Hepatocyte (in vitro differentiated cells): ENCODE measurements at regions not wholly inside any gene's neighbourhood (a gene's known extent, or its start where the extent isn't known, plus 50 kb on each side); places are given as distances from the start of the nearest gene placed in this dataset.

Experiments used
- EZH2 ChIP-seq: fragments of 200-600 bp; sonication (generic); IDR thresholded peaks from 2 replicates; pipeline ENCODE4 v1.6.1; 2016; ENCODE audit warnings: antibody characterized with exemption, mild to moderate bottlenecking, borderline replicate concordance
- EZH2phosphoT487 ChIP-seq: fragments of 200-600 bp; sonication (generic); IDR thresholded peaks from one replicate; pipeline ENCODE4 v1.6.1; 2018; ENCODE audit warnings: antibody characterized with exemption, mild to moderate bottlenecking, low read depth, moderate library complexity; ENCODE audit not compliant: unreplicated experiment, severe bottlenecking
- TF ChIP-seq, protein P1 (sequence below): fragments of 200-600 bp; sonication (generic); IDR thresholded peaks from 2 replicates; pipeline ENCODE4 v1.5.1; 2016; ENCODE audit warnings: antibody characterized with exemption, mild to moderate bottlenecking; ENCODE audit not compliant: poor library complexity

DNA sequence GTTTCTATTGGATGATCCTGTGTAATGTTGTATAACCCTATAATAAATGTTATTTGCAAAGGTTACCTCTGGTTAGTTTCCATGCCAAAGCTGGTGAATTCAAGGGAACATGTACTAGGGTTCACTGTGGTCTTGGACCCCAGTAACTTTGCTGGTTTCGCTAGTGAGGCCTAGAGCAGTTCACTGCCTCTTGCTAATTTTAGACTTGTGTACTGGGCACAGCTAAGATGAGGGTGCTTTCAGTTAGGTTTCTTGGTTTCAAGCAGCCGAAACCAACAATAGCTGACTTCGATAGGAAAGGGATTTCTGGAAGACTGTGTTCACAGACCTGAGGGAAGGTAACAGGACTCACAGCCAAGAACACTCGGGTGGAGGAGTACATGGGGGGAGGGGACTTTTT is 215.5 kb upstream of the BCOR start:
- TF ChIP-seq, protein P1, sequence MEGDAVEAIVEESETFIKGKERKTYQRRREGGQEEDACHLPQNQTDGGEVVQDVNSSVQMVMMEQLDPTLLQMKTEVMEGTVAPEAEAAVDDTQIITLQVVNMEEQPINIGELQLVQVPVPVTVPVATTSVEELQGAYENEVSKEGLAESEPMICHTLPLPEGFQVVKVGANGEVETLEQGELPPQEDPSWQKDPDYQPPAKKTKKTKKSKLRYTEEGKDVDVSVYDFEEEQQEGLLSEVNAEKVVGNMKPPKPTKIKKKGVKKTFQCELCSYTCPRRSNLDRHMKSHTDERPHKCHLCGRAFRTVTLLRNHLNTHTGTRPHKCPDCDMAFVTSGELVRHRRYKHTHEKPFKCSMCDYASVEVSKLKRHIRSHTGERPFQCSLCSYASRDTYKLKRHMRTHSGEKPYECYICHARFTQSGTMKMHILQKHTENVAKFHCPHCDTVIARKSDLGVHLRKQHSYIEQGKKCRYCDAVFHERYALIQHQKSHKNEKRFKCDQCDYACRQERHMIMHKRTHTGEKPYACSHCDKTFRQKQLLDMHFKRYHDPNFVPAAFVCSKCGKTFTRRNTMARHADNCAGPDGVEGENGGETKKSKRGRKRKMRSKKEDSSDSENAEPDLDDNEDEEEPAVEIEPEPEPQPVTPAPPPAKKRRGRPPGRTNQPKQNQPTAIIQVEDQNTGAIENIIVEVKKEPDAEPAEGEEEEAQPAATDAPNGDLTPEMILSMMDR = no peak
- TF ChIP-seq EZH2phosphoT487 (no peak), EZH2 (no peak)
